ENCODE measurements at regions not wholly inside any gene's neighbourhood (a gene's known extent, or its start where the extent isn't known, plus 50 kb on each side); places are given as distances from the start of the nearest gene placed in this dataset.

DNA sequence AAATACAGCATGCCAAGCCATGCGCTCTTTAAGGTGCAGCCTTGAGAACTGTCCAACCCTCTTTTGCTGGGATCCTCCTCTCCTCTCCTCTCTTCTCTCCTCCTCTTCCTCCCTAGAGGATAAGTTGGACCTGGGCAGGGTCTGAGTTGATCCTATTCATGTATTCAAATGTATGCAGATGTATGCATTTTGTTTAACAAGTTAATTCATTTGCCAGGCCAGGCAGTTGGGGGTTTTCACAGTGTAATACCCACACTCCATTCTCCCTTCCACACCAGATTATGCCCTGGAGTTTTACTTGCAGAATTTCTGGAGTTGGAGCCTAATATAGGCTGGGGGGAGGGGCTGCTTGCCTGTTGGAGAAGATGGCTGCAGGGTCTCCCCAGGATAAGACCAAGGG lies 226.2 kb upstream of the SDK2 start:
- TF ChIP-seq, protein P1, sequence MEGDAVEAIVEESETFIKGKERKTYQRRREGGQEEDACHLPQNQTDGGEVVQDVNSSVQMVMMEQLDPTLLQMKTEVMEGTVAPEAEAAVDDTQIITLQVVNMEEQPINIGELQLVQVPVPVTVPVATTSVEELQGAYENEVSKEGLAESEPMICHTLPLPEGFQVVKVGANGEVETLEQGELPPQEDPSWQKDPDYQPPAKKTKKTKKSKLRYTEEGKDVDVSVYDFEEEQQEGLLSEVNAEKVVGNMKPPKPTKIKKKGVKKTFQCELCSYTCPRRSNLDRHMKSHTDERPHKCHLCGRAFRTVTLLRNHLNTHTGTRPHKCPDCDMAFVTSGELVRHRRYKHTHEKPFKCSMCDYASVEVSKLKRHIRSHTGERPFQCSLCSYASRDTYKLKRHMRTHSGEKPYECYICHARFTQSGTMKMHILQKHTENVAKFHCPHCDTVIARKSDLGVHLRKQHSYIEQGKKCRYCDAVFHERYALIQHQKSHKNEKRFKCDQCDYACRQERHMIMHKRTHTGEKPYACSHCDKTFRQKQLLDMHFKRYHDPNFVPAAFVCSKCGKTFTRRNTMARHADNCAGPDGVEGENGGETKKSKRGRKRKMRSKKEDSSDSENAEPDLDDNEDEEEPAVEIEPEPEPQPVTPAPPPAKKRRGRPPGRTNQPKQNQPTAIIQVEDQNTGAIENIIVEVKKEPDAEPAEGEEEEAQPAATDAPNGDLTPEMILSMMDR (IDR thresholded peaks at IDR 0.05; ENCODE audit: extremely low read depth, insufficient read depth, missing control alignments), result no peak
- in situ Hi-C loops (cut with MboI; ENCODE audit: low pct_unique_long_range_greater_than_20kb, low sequenced_read_pairs, unreplicated experiment), result no loop called here
- DNase-seq (ENCODE audit: low spot score), result no peak

DNA sequence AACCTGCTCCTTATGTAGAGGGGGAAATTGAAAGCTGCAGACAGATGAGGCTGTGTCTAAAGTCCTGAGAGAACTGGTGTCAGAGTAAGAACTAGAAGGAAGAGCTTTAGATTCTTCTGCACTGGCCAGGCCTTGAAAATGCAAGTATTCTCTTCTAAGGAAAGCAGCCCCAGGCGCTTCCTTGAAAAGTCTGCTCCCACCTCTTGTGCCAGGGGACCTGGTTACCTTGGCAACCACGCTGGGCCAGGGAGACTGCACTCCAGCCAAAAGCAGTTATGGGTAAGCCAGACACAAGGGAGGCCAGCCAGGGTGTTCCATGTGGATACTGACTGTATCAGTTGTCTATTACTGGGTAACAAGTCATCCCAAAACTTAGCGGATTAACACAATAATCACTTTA lies 228.6 kb upstream of the SDK2 start:
- TF ChIP-seq, protein P1 (IDR thresholded peaks at IDR 0.05; ENCODE audit: extremely low read depth, insufficient read depth, missing control alignments), result no peak
- in situ Hi-C loops (cut with MboI; ENCODE audit: low pct_unique_long_range_greater_than_20kb, low sequenced_read_pairs, unreplicated experiment), result no loop called here
- DNase-seq (ENCODE audit: low spot score), result no peak

DNA sequence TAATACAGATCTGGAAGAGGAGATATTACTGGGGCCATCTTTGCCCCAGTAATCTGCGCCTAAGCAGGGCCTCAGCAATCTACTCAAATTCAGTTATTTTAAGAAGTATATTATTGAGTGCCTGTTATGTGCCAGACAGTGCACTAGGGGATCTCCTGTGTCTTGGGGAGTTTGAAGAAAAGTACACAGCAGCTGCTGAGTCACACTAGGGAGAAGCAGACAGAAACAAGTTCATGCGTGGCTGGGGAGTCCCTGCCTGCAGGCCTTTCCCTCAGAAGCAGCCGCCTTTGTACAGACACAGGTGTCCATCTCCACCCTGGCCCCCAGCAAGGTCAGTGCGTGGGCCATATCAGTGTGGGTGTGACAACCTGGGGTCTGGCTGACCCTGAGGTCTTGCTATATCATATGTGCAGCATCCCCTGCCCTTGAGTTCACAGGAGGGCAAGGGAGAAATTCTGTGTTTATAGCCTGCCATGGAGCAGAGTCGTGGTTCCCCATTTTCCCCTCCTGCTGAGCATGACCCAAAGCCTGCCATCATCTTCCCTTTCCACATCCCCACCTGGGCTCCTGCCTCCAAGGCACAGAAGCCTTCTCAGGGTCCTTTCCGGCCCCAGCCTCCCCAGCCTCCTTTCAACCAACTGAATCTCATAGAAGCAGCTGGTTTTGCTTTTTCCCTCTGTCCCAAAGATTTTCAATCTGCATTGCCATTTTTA lies 229.9 kb upstream of the SDK2 start:
- in situ Hi-C loops (cut with MboI; ENCODE audit: low pct_unique_long_range_greater_than_20kb, low sequenced_read_pairs, unreplicated experiment), result no loop called here
- TF ChIP-seq, protein P1 (IDR thresholded peaks at IDR 0.05; ENCODE audit: extremely low read depth, insufficient read depth, missing control alignments), result no peak
- DNase-seq (ENCODE audit: low spot score), result peak; percentile 71

DNA sequence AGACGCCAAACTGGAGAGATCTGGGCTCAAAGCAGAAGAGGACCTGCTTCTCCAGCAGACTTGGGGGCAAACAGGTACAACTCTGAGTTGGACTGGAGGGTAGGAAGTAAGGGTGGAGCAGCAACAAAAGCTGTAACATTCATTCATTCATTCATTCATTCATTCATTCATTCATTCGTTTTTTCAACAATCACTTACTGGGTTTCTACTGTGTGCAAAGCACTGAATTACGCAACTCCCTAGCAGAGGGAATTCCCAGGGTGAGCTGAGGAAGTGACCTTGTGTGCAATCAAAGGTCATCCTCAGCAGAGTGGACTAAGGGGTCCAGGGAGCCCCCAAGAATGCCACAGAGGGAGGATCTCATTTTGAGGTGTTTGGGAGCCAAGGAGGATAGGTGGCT lies 231.1 kb upstream of the SDK2 start:
- no peak for DNase-seq (ENCODE audit: low spot score)
- in situ Hi-C loops (cut with MboI; ENCODE audit: low pct_unique_long_range_greater_than_20kb, low sequenced_read_pairs, unreplicated experiment), result no loop called here
- TF ChIP-seq, protein P1 (IDR thresholded peaks at IDR 0.05; ENCODE audit: extremely low read depth, insufficient read depth, missing control alignments), result no peak

DNA sequence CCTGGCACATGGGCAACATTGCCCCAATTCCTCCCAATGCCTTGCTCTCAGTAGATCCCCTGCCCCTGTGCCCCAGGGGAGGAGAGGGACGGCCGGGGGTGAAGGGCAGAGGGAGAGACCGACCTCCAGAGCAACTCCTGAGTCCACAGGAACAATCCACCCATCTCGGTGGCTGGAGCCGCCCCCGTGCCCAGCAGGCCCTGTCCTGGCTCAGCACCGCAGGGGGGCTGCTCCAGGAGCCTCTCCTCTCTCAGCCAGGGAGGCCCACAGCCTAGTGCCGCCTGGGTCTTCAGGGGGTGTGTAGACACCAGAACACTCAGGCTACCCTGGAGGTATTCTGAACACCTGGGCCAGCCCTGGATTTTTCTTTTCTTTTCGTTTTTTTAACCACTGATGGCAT lies 233.7 kb upstream of the SDK2 start:
- no peak for DNase-seq (ENCODE audit: low spot score)
- in situ Hi-C loops (cut with MboI; ENCODE audit: low pct_unique_long_range_greater_than_20kb, low sequenced_read_pairs, unreplicated experiment), result no loop called here
- TF ChIP-seq, protein P1 (IDR thresholded peaks at IDR 0.05; ENCODE audit: extremely low read depth, insufficient read depth, missing control alignments), result no peak

DNA sequence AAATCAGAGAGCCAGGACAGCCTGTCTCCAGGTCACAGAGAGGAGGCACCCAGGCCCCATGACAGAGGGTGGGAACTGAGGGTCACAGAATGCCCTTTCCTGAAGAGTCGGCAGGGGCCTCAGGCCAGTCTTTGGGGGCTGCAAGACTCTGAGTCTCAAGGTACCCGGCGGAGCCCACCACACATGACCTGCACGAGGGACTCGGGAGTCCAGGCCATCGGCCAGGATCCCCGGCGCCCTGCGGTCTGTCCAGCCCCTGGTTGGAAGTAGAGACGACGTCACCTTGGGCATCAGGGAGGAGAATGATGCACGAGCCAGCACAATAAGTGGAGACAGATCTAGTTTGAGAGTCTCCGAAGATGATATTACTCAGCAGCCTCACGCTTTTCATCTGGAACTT lies 234.7 kb upstream of the SDK2 start:
- TF ChIP-seq, protein P1 (IDR thresholded peaks at IDR 0.05; ENCODE audit: extremely low read depth, insufficient read depth, missing control alignments), result no peak
- DNase-seq (ENCODE audit: low spot score), result no peak
- in situ Hi-C loops (cut with MboI; ENCODE audit: low pct_unique_long_range_greater_than_20kb, low sequenced_read_pairs, unreplicated experiment), result no loop called here

Data from GM13977 (cell line).